Esophagus (tissue), 2 donors: ENCODE measurements at regions not wholly inside any gene's neighbourhood (a gene's known extent, or its start where the extent isn't known, plus 50 kb on each side); places are given as distances from the start of the nearest gene placed in this dataset.

Experiments
- H3K27ac ChIP-seq, 2 donors: one replicate each; pipeline ENCODE4 v1.5.1; 2013; ENCODE audit warnings: low read depth in 2 of 2, mild to moderate bottlenecking in 2 of 2, inconsistent platforms in 1 of 2, low read length in 1 of 2, moderate library complexity in 1 of 2
- H3K27me3 ChIP-seq, 2 donors: one replicate each; pipeline ENCODE4 v1.6.1; 2013; ENCODE audit warnings: low read length in 2 of 2, control low read depth in 1 of 2, mild to moderate bottlenecking in 1 of 2; ENCODE audit not compliant: insufficient read depth in 2 of 2, control insufficient read depth in 1 of 2
- H3K36me3 ChIP-seq, 2 donors: one replicate each; pipeline ENCODE4 v1.6.1; 2013; ENCODE audit warnings: low read length in 1 of 2; ENCODE audit not compliant: control insufficient read depth in 2 of 2, insufficient read depth in 2 of 2
- H3K4me1 ChIP-seq, 2 donors: one replicate each; pipeline ENCODE4 v1.6.1; 2013; ENCODE audit warnings: low read length in 1 of 2; ENCODE audit not compliant: control insufficient read depth in 2 of 2, insufficient read depth in 2 of 2
- H3K4me3 ChIP-seq, 2 donors: one replicate each; pipeline ENCODE4 v1.5.1; 2013; ENCODE audit warnings: low read length in 2 of 2, mild to moderate bottlenecking in 2 of 2, low read depth in 1 of 2, moderate library complexity in 1 of 2
- H3K9me3 ChIP-seq, 2 donors: one replicate each; pipeline ENCODE4 v1.6.1; 2013; ENCODE audit warnings: mild to moderate bottlenecking in 2 of 2, low read depth in 1 of 2, low read length in 1 of 2, moderate library complexity in 1 of 2; ENCODE audit not compliant: control insufficient read depth in 2 of 2, insufficient read depth in 1 of 2
- WGBS, 2 donors: extraction: QIAGEN DNeasy Blood & Tissue Kit; methylation state at CpG; one replicate each; pipeline ENCODE4 v1.1.7; 2013; 5-methylcytosine and 5-hydroxymethylcytosine counted together
- donor health status: healthy with polysubstance abuse.
- donor health status: Bipolar disorder and iron deficiency.

- Histone ChIP-seq H3K4me3 (no peak overlapping the region), H3K4me1 (no peaks in the 10 kb centered on the region), H3K9me3 (no peaks in the 10 kb centered on the region), H3K27me3 (no peaks in the 10 kb centered on the region), H3K27ac (no peak overlapping the region), H3K36me3 (no peaks in the 10 kb centered on the region)
- 71 to 80% methylated on average over 8 of the region's 8 CpGs for WGBS, 2 donors
These were observed 137.9 kb upstream of the LIPC start for GRCh38 chr15:58293622-58294550.

DNA sequence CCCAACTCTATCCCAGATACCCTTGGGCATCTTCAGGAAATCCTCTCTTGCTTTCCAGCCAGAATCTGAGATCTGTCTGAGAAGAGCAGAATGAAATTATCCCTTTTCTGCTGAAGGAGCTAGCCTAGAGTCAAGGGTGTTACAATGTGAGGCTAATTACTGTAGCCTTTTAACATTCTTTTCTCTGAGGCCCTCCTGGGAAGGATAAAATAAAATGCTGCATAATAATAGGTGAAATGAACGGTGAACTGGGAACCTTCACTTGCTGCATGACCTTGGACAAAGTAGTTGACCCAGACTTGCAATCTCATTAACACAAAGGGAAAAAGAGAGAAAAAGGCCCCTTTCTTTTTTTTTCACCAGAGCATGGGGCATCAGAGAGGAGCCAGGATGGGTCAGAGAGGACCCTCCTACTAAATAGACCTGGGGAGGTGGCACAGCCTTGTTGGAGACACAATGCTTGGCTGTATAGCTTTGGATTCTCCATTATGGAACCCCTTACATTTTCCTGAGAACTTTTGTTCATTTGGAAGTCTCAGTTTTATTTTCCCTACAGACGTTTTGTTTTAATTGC lies 137.0 kb upstream of the LIPC start:
- Histone ChIP-seq H3K27me3 (no peaks in the 10 kb centered on the region), H3K36me3 (no peaks in the 10 kb centered on the region), H3K9me3 (no peaks in the 10 kb centered on the region), H3K27ac (no peak overlapping the region), H3K4me1 (no peaks in the 10 kb centered on the region), H3K4me3 (no peak overlapping the region)
- WGBS, 2 donors, result 66 to 80% methylated on average over 2 of the region's 2 CpGs

- no peaks in the 10 kb centered on the region for H3K9me3 ChIP-seq
- 69 to 85% methylated on average over 7 of the region's 7 CpGs for WGBS, 2 donors
- H3K4me1 ChIP-seq, result no peaks in the 10 kb centered on the region
- no peaks in the 10 kb centered on the region for H3K27me3 ChIP-seq
- no peaks in the 10 kb centered on the region for H3K36me3 ChIP-seq
- H3K27ac ChIP-seq, result no peak overlapping the region
- no peak overlapping the region for H3K4me3 ChIP-seq
These were observed 136.1 kb upstream of the LIPC start for GRCh38 chr15:58295637-58296215.

DNA sequence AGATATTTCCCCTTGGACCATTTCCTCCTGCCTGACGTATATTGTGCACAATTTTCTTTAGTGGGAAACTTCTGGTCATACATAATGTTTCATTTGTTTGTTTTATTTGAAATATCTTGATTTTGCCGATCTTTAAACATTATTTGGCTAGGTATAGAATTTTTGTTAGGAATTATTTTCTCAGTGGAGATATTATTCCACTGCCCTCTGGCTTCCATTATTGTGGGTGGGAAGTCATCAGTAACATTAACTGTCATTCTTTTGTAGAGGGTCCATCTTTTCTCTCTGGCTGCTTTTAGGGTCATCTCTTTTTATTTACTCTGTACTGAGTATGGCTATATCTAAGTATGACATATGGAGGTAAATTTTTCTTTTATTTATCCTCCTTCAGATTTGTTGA lies 135.5 kb upstream of the LIPC start:
- no peaks in the 10 kb centered on the region for H3K36me3 ChIP-seq
- no peaks in the 10 kb centered on the region for H3K4me1 ChIP-seq
- H3K27me3 ChIP-seq, result no peaks in the 10 kb centered on the region
- WGBS, 2 donors, result 45 to 72% methylated on average over 2 of the region's 2 CpGs
- no peak overlapping the region for H3K4me3 ChIP-seq
- H3K9me3 ChIP-seq, result no peaks in the 10 kb centered on the region
- H3K27ac ChIP-seq, result no peak overlapping the region

DNA sequence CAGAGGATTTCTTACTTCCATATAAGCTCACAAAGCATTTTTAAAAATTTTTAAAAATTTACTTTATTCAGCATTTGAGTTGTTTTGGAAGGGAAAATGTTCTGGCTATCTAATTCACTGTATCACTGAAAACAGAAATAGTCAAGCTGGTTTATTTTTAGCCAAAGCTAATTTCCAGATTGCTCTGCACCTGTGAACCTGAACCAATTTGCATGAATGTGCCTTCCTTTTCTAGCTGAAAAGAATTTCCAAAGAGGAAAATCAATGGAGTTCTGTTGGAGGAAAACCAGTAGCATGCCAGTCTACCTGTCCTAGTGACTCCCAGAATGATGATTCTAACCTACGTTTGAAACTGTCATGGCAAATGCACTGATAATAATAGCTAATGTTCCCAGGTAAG lies 134.2 kb upstream of the LIPC start:
- WGBS, 2 donors, result 91% methylated on average over 1 of the region's 1 CpG
- H3K27me3 ChIP-seq, result no peaks in the 10 kb centered on the region
- H3K36me3 ChIP-seq, result no peaks in the 10 kb centered on the region
- no peaks in the 10 kb centered on the region for H3K9me3 ChIP-seq
- H3K4me1 ChIP-seq, result no peaks in the 10 kb centered on the region
- no peak overlapping the region for H3K4me3 ChIP-seq
- H3K27ac ChIP-seq, result no peak overlapping the region

GRCh38 chr15:58298879-58299850 lies 132.6 kb upstream of the LIPC start:
- no peaks in the 10 kb centered on the region for H3K4me1 ChIP-seq
- H3K4me3 ChIP-seq, result no peak overlapping the region
- WGBS, 2 donors, result 82 to 88% methylated on average over 10 of the region's 10 CpGs
- no peak overlapping the region for H3K27ac ChIP-seq
- no peaks in the 10 kb centered on the region for H3K27me3 ChIP-seq
- no peaks in the 10 kb centered on the region for H3K36me3 ChIP-seq
- H3K9me3 ChIP-seq, result no peaks in the 10 kb centered on the region

- Histone ChIP-seq H3K27me3 (no peaks in the 10 kb centered on the region), H3K27ac (no peak overlapping the region), H3K36me3 (no peaks in the 10 kb centered on the region), H3K4me1 (no peaks in the 10 kb centered on the region), H3K4me3 (no peak overlapping the region), H3K9me3 (no peaks in the 10 kb centered on the region)
- WGBS, 2 donors, result 73 to 81% methylated on average over 1 of the region's 1 CpG
These were observed 129.0 kb upstream of the LIPC start for GRCh38 chr15:58302832-58303231.

GRCh38 chr15:58303236-58303635 lies 128.6 kb upstream of the LIPC start:
- H3K27me3 ChIP-seq, result no peaks in the 10 kb centered on the region
- 84 to 93% methylated on average over 6 of the region's 6 CpGs for WGBS, 2 donors

More at GRCh38 chr15:58303236-58303635, 128.6 kb upstream of the LIPC start:
- Histone ChIP-seq H3K27ac (no peak overlapping the region), H3K4me1 (no peaks in the 10 kb centered on the region), H3K9me3 (no peaks in the 10 kb centered on the region), H3K36me3 (no peaks in the 10 kb centered on the region), H3K4me3 (no peak overlapping the region)
